ENCODE measurements at regions not wholly inside any gene's neighbourhood (a gene's known extent, or its start where the extent isn't known, plus 50 kb on each side); places are given as distances from the start of the nearest gene placed in this dataset.

DNA sequence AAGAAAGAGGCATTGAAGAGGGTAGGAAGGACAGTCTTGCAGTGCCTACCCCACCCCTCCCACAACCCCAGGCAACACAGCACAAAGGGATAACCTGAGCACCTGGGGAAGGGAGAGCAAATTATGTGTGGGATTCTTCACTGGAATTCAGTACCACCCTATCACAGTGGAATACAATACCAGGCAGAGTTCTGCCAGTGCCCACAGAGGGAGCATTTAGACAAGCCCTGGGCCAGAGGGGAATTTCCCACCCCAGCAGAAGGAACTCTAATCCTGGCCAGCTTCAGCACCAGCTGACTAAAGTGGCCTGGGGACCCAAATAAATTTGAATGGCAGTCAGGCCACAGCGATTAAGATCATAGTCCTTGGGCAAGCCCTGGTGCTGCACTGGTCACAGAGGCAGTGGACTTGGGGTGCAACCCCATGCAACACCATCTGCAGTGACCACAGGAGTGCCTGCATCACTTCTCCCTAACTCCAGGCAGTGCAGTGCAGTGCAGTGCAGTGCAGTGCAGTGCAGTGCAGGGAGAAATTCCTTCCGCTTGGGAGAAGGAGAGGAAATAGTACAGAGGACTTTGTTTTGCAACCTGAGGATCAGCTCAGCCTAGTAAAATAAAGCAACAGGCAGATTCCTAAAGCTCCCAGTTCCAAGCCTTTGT, 147.8 kb upstream of the SRD5A2 start:
- TF ChIP-seq, protein P1, sequence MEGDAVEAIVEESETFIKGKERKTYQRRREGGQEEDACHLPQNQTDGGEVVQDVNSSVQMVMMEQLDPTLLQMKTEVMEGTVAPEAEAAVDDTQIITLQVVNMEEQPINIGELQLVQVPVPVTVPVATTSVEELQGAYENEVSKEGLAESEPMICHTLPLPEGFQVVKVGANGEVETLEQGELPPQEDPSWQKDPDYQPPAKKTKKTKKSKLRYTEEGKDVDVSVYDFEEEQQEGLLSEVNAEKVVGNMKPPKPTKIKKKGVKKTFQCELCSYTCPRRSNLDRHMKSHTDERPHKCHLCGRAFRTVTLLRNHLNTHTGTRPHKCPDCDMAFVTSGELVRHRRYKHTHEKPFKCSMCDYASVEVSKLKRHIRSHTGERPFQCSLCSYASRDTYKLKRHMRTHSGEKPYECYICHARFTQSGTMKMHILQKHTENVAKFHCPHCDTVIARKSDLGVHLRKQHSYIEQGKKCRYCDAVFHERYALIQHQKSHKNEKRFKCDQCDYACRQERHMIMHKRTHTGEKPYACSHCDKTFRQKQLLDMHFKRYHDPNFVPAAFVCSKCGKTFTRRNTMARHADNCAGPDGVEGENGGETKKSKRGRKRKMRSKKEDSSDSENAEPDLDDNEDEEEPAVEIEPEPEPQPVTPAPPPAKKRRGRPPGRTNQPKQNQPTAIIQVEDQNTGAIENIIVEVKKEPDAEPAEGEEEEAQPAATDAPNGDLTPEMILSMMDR (IDR thresholded peaks at IDR 0.05), result no peak
- no peak for TF ChIP-seq EZH2 (IDR thresholded peaks at IDR 0.05)
